Muscle layer of duodenum (tissue), 2 donors: ENCODE measurements at regions not wholly inside any gene's neighbourhood (a gene's known extent, or its start where the extent isn't known, plus 50 kb on each side); places are given as distances from the start of the nearest gene placed in this dataset.

Experiments
- H3K27ac ChIP-seq: one replicate; pipeline ENCODE4 v1.7.0; 2013; ENCODE audit warnings: mild to moderate bottlenecking, low read length
- H3K27me3 ChIP-seq: one replicate; pipeline ENCODE4 v1.7.0; 2013; ENCODE audit warnings: low read depth, mild to moderate bottlenecking, control low read depth, low read length
- H3K36me3 ChIP-seq, 2 donors: one replicate each; pipeline ENCODE4 v1.7.0; 2013; ENCODE audit warnings: low read length in 2 of 2, control low read depth in 1 of 2, mild to moderate bottlenecking in 1 of 2; ENCODE audit not compliant: insufficient read depth in 2 of 2, control insufficient read depth in 1 of 2
- H3K4me1 ChIP-seq, 2 donors: one replicate each; pipeline ENCODE4 v1.7.0; 2013; ENCODE audit warnings: low read length in 2 of 2, mild to moderate bottlenecking in 2 of 2, control low read depth in 1 of 2, moderate library complexity in 1 of 2; ENCODE audit not compliant: insufficient read depth in 2 of 2, control insufficient read depth in 1 of 2
- H3K4me3 ChIP-seq, 2 donors: one replicate each; pipeline ENCODE4 v1.7.0; 2013; ENCODE audit warnings: low read length in 2 of 2, low read depth in 1 of 2, mild to moderate bottlenecking in 1 of 2
- H3K9me3 ChIP-seq, 2 donors: one replicate each; pipeline ENCODE4 v1.7.0; 2013; ENCODE audit warnings: low read length in 2 of 2, control low read depth in 1 of 2, mild to moderate bottlenecking in 1 of 2; ENCODE audit not compliant: control insufficient read depth in 1 of 2
- donor health status: healthy.

- Histone ChIP-seq H3K4me1 (peaks cover 0 to 12% of the 10 kb centered on the region in 2 donors), H3K4me3 (no peak overlapping the region), H3K36me3 (no peaks in the 10 kb centered on the region), H3K27ac (no peak overlapping the region), H3K9me3 (no peaks in the 10 kb centered on the region), H3K27me3 (no peaks in the 10 kb centered on the region)
Measured at GRCh38 chr14:104440297-104440956, 139.1 kb upstream of the C14orf180 start.

GRCh38 chr14:104441275-104442106 is 138.1 kb upstream of the C14orf180 start:
- Histone ChIP-seq H3K9me3 (no peaks in the 10 kb centered on the region), H3K36me3 (no peaks in the 10 kb centered on the region), H3K27ac (no peak overlapping the region), H3K4me1 (peaks cover 0 to 9% of the 10 kb centered on the region in 2 donors), H3K4me3 (no peak overlapping the region), H3K27me3 (no peaks in the 10 kb centered on the region)

GRCh38 chr14:104442107-104442551 is 137.4 kb upstream of the C14orf180 start:
- Histone ChIP-seq H3K4me1 (peaks cover 0 to 2% of the 10 kb centered on the region in 2 donors), H3K27me3 (no peaks in the 10 kb centered on the region), H3K4me3 (no peak overlapping the region), H3K27ac (no peak overlapping the region), H3K36me3 (no peaks in the 10 kb centered on the region), H3K9me3 (no peaks in the 10 kb centered on the region)

- H3K36me3 ChIP-seq, result no peaks in the 10 kb centered on the region
- H3K4me1 ChIP-seq, result no peaks in the 10 kb centered on the region
- H3K9me3 ChIP-seq, result peaks cover 0 to 1% of the 10 kb centered on the region in 2 donors
- no peak overlapping the region for H3K27ac ChIP-seq
- no peaks in the 10 kb centered on the region for H3K27me3 ChIP-seq
- no peak overlapping the region for H3K4me3 ChIP-seq
Measured at GRCh38 chr14:104442631-104443390, 136.8 kb upstream of the C14orf180 start.

GRCh38 chr14:104443391-104444158 is 136.0 kb upstream of the C14orf180 start:
- peaks cover 5 to 8% of the 10 kb centered on the region in 2 donors for H3K9me3 ChIP-seq
- H3K27ac ChIP-seq, result no peak overlapping the region
- H3K27me3 ChIP-seq, result no peaks in the 10 kb centered on the region
- H3K4me1 ChIP-seq, result no peaks in the 10 kb centered on the region
- no peak overlapping the region for H3K4me3 ChIP-seq
- no peaks in the 10 kb centered on the region for H3K36me3 ChIP-seq

- Histone ChIP-seq H3K27me3 (no peaks in the 10 kb centered on the region), H3K9me3 (peaks cover 8 to 13% of the 10 kb centered on the region in 2 donors), H3K4me1 (no peaks in the 10 kb centered on the region), H3K36me3 (no peaks in the 10 kb centered on the region), H3K27ac (no peak overlapping the region), H3K4me3 (no peak overlapping the region)
Measured at GRCh38 chr14:104444159-104445030, 135.2 kb upstream of the C14orf180 start.

GRCh38 chr14:104445086-104445485 is 134.5 kb upstream of the C14orf180 start:
- Histone ChIP-seq H3K4me1 (no peaks in the 10 kb centered on the region), H3K27ac (no peak overlapping the region), H3K27me3 (no peaks in the 10 kb centered on the region), H3K4me3 (no peak overlapping the region), H3K9me3 (peaks cover 8 to 13% of the 10 kb centered on the region in 2 donors), H3K36me3 (no peaks in the 10 kb centered on the region)

- no peak overlapping the region for H3K4me3 ChIP-seq
- no peak overlapping the region for H3K27ac ChIP-seq
- no peaks in the 10 kb centered on the region for H3K4me1 ChIP-seq
- H3K27me3 ChIP-seq, result no peaks in the 10 kb centered on the region
- peaks cover 8 to 15% of the 10 kb centered on the region in 2 donors for H3K9me3 ChIP-seq
- no peaks in the 10 kb centered on the region for H3K36me3 ChIP-seq
Measured at GRCh38 chr14:104445832-104446381, 133.7 kb upstream of the C14orf180 start.

GRCh38 chr14:104446611-104447010 is 133.0 kb upstream of the C14orf180 start:
- no peaks in the 10 kb centered on the region for H3K36me3 ChIP-seq
- peaks cover 8 to 15% of the 10 kb centered on the region in 2 donors for H3K9me3 ChIP-seq
- no peaks in the 10 kb centered on the region for H3K27me3 ChIP-seq
- no peaks in the 10 kb centered on the region for H3K4me1 ChIP-seq
- no peak overlapping the region for H3K27ac ChIP-seq
- no peak overlapping the region for H3K4me3 ChIP-seq

GRCh38 chr14:104447750-104448149 is 131.8 kb upstream of the C14orf180 start:
- no peaks in the 10 kb centered on the region for H3K36me3 ChIP-seq
- H3K27me3 ChIP-seq, result no peaks in the 10 kb centered on the region
- H3K4me3 ChIP-seq, result no peak overlapping the region
- H3K4me1 ChIP-seq, result no peaks in the 10 kb centered on the region
- peaks cover 8 to 15% of the 10 kb centered on the region in 2 donors for H3K9me3 ChIP-seq
- no peak overlapping the region for H3K27ac ChIP-seq
